ENCODE measurements at regions not wholly inside any gene's neighbourhood (a gene's known extent, or its start where the extent isn't known, plus 50 kb on each side); places are given as distances from the start of the nearest gene placed in this dataset.
"Not testable (repeated sequence)": the region's sequence is repeated elsewhere in the genome, so short reads cannot be mapped to it uniquely, and the experiment has no call there.

GRCh38 chr6:137717074-137718073 lies 149.7 kb upstream of the TNFAIP3 start:
- peak; percentile 79 to 80 for DNase-seq

- DNase-seq = not testable (repeated sequence)
These were observed 148.2 kb upstream of the TNFAIP3 start for GRCh38 chr6:137718903-137719302.

DNA sequence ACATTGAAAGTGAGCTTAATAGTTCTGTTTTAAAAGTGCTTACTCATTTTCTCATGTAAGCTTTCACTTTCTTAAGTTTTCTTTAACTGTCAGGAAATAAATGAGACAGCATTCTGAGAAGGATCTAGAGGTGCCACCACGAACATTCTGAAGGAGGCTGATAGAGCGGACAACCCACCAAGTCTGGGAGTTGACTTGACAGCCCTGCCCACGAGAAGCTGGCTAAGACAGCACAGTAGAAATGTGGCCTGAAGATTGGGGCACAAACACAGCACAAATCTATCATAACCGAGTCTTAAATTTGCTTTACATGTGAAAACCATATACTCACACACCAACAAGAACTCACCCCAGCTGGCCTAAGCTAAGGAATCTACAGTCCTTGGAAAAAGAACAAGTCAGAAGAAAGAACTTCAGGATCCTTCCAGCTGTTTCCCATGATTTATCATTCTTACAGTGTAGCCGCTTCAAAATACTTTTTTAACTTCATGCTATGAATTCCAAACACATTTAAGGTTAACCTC lies 144.2 kb upstream of the TNFAIP3 start:
- no peak for DNase-seq

DNA sequence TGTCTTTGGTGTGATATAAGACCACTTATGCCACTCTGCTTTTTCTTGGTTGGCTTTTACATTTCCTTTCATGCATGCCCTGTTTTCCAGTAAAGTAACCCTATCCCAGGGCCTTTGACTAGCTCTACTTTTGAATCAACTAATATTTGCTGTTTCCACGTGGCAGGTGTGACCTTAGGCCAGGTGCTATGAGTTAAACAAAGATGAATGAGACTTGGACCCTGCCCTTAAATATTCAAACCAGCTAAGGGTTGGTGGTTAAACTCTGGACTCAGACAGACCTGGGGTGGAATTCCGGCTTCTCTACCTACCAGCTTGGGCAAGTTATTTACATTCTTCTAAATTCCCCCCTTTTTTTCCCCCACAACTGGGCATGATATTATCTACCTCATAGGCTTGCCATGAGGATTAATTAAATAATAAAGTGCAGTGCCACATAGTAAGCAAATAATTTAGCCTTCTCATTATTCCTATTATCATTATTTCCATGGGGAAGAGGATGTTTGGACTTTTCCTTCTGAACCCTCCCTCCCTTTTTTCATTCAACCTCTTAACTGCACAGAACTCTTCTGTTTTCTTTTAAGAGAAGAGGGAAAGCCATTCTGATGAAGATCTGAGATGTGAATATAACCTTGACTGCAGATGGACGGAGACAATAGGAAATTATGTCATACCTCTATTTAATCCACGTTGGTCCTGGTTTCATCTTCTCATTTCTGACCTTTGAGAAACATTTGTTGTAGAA lies 143.6 kb upstream of the TNFAIP3 start:
- DNase-seq = no peak

- no peak for DNase-seq
These were observed 143.0 kb upstream of the TNFAIP3 start for GRCh38 chr6:137724018-137724403.

- DNase-seq = no peak
These were observed 142.4 kb upstream of the TNFAIP3 start for GRCh38 chr6:137724495-137725211.

GRCh38 chr6:137725949-137726348 lies 141.1 kb upstream of the TNFAIP3 start:
- no peak for DNase-seq

DNA sequence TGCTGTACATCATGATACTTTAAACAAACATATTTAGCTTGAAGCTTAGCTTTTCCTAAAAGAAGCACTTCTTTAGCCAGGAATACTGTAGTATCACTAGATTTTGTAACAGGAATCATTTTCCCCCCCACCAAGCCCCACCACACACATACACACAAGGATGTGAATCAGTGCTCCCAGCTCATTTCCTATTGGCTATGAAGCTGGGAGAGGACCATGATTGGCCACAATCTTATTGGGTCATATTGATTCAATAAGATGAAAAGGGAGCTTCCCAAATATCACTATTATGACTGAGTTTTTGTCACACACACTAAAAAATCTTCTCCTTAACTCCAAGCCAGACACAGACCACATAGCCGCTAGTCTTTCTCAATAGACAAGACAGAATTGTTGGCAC lies 140.5 kb upstream of the TNFAIP3 start:
- DNase-seq = no peak

- DNase-seq = no peak
These were observed 139.8 kb upstream of the TNFAIP3 start for GRCh38 chr6:137727216-137727765.

DNA sequence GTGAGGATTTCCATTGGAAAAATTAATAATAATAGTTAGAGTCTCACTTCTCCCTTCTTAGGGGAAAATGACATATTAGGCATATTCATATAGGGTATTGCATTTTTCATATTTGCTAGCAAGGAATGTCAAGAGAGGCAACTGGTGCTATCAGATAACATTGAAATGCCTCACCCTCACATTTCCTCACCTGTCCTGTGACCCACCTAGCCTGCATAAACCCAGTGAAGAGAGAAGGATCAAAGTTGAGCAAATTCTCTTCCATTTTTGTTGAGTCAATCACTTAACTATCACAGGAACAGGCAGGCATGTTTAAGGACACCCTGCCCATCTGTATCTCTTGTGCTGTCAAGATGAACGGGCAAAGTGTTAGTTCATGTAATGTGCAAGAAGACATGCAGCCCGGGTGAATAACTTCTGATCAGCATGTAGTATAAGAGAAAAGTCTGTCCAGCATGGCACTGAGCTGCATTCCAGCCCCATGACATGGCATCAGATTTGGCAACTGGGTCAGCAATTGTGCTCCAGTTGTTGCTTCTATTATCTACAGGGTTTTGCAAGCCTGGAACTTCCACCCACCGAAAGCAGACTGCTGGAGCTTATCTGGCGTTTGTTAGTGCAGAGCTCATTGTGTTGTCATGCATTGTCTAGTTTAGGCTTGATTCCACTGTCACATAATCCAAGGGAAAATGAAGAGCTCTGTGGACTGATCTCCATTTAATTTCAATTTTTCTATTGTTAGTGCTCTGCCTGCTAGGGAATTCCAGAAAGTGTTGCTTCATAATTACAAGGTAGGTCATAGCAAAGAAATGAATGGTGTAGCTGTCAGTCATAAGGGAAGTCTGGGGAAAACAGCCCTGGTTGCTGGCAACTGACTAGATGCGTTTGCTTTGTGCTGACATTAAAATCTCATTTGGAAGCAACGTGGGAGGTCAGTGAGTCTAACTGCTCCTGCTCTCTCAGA lies 138.4 kb upstream of the TNFAIP3 start:
- no peak for DNase-seq

DNA sequence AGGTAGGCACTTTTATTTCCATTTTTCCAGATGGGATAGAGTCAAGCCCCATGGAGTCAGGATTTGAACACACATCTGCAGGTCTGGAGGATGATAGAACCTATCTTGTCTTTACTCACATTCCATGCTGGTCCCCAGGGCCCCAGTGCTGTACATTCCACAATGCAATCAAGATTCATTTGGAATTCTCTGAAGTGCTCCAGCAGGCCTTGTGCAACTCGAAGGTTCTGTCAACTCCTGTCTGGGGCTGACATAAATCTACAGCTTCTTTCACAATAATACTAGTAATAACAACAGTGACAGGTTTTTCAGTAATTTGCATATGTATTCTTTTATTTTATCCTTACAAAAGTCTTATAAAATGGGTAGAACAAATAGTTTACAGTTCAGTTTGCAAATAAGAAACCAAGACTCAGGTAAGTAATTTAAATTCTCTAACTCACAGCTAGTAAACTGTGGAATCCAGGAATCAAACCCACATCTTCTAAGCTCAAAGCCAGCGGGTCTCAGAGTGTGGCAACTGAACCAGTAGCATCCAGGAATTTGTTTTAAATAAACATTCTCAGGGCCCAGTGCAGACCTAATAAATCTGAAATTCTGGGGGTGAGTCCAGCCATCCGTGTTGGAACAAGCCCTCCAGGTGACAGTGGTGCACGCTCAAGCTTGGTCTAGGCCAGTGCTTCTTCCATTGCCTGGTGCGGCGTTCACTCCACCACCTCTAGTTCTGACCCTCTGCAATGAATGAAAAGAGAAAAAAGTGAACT lies 137.0 kb upstream of the TNFAIP3 start:
- no peak for DNase-seq

DNA sequence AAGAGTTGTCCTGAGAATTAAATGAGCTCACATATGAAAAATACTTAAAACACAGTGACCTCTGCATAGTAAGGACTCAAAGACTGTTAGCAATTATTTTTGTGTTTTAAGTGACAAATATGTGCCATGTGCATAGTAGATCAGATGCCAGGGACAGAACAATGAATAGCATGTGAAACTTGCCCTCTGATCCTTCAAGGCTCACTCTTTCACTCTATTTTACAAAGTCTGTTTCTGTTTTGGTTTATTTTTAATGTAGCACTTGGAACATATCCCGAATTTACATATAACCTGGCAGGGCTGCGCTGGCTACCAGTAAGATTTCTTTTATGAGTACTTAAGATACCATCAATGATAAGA lies 135.5 kb upstream of the TNFAIP3 start:
- DNase-seq = no peak

- DNase-seq = no peak
These were observed 135.0 kb upstream of the TNFAIP3 start for GRCh38 chr6:137731960-137732616.

DNA sequence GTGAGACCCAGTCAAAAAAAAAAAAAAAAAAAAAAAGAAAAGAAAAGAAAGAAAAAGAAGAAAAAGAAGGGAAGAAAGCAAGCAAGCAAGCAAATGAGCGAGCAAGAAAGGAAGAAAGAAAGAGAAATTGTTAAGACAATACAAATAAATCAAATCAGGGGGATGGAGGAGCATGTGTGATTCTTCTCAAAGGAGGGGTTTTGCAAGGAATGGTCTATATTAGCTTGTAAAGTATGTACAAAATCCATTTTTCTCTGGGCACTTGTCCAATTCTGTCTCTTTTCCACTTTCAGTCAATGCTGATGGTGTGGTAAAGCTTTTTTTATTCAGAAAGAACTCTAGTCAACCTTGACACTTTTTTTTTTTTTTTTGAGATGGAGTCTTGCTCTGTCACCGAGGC lies 133.7 kb upstream of the TNFAIP3 start:
- no peak for DNase-seq

GRCh38 chr6:137734005-137734874 lies 132.8 kb upstream of the TNFAIP3 start:
- DNase-seq = no peak

DNA sequence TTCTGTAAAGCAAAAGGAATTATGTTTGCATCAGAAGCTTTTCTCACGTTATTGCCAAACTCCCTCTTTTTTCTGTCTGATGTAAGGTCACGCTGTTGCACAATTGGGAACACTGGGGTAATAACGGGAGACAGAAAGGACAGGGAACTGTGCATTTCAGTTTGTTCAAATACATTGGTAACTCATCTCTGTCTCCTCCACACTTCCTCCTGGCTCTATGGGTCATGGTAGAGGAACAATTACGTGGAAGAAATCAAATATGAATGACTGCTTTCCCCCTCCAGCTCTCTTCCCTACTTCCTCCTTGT lies 132.2 kb upstream of the TNFAIP3 start:
- DNase-seq = no peak

DNA sequence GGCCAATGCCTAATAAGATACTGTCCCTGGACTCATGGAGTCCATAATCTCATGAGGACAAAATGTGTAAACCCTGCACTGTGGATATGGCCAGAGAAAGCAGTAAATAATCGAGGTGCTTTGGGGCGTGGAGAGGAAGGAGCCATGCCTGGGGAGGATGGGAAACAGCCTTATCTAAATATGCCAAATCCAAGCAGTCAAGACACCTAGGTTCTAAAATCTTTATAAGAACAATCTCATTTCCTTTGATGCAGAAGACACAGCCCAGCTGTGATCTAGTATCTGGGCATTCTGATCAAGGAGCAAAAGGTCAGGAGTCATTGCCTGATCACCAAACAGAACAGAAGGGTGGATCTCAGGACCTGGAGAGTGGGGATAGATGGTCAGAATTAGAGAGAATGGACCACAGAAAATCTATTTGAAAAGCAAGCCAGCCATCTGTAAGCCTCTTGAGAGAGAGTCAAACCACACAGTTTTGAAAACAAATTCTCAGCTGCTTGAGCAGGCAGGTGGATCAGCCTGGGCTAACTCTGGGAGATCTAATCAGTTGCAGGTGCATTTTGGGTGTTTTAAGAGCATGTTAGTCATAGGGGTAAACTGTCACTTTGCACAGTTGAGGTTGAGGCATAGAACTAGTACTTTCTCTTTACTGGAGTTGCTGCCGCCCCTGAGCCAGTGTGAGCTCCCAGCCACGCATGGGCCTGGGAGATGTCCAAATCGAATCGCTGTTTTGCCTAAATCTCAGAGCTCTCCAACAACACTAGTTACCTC lies 130.8 kb upstream of the TNFAIP3 start:
- no peak for DNase-seq

DNA sequence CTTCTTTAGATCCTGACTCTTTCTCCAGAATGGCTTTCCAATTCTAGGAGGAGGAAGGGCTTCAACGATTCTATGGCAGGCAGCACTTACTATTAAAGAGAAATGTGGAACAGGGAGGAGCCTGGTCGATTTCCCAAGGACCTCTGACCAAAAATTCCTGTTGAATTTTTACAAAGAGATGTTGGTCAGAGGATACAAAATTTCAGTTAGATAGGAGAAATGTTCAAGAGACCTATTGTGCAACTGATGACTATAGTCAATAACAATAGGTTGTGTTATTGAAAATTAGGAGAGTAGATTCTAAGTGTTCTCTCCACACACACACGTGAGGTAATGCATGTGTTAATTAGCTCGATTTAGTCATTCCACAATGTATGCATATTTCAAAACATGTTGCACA lies 130.1 kb upstream of the TNFAIP3 start:
- no peak for DNase-seq
